GM06990 (cell line): ENCODE measurements at regions not wholly inside any gene's neighbourhood (a gene's known extent, or its start where the extent isn't known, plus 50 kb on each side); places are given as distances from the start of the nearest gene placed in this dataset.
"Not testable (repeated sequence)": the region's sequence is repeated elsewhere in the genome, so short reads cannot be mapped to it uniquely, and the experiment has no call there.

Source experiments
- DNase-seq: peaks from one replicate; pipeline ENCODE4 v3.0.0-alpha.2; 2011; ENCODE audit not compliant: insufficient read length; ENCODE audit errors: extremely low read depth
- H3K27me3 ChIP-seq: replicated peaks from 2 replicates; pipeline ENCODE4 v1.6.0; 2011; ENCODE audit warnings: low read length; ENCODE audit not compliant: control insufficient read depth, insufficient read depth
- H3K36me3 ChIP-seq: 2 replicates; pipeline ENCODE4 v1.5.1; 2011; ENCODE audit warnings: low read length; ENCODE audit not compliant: control insufficient read depth, insufficient read depth
- H3K4me3 ChIP-seq: replicated peaks from 2 replicates; pipeline ENCODE4 v1.5.1; 2011; ENCODE audit warnings: low read depth, mild to moderate bottlenecking, control low read depth, low read length
- TF ChIP-seq, protein P1 (sequence below): IDR thresholded peaks from 2 replicates; pipeline ENCODE4 v1.5.1; 2011; ENCODE audit warnings: low read length, control low read depth, mild to moderate bottlenecking, inconsistent platforms; ENCODE audit not compliant: insufficient read depth, poor library complexity, severe bottlenecking

DNA sequence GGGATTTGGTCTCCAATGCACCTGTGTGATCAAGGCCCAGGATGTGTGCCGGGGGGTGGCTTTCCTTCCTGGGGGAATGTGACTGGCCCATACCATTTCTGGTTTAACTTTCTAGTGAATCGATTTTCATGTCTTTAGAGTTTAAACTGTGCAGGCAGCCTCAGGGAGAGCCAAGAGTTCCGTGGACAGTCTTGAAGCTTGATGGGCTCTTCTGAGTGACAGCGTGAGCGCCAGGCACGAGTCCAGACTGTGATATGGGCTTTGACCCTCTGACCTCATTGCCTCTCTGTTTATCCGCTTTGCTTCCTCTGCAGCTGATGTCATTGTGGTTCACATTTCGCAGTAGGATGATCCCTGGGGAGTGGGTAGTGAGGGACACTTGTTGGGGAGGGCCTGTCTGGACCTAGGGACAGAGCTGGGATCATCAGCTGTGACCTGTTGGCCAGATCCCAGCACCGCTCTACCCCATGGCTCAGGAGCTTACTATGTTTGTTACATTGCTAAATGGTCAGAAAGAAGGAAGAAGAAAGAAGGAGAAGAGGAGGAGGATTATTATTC, 80.6 kb upstream of the CLDN5 start:
- H3K4me3 ChIP-seq, result no peak overlapping the region
- TF ChIP-seq, protein P1, sequence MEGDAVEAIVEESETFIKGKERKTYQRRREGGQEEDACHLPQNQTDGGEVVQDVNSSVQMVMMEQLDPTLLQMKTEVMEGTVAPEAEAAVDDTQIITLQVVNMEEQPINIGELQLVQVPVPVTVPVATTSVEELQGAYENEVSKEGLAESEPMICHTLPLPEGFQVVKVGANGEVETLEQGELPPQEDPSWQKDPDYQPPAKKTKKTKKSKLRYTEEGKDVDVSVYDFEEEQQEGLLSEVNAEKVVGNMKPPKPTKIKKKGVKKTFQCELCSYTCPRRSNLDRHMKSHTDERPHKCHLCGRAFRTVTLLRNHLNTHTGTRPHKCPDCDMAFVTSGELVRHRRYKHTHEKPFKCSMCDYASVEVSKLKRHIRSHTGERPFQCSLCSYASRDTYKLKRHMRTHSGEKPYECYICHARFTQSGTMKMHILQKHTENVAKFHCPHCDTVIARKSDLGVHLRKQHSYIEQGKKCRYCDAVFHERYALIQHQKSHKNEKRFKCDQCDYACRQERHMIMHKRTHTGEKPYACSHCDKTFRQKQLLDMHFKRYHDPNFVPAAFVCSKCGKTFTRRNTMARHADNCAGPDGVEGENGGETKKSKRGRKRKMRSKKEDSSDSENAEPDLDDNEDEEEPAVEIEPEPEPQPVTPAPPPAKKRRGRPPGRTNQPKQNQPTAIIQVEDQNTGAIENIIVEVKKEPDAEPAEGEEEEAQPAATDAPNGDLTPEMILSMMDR, result no peak
- DNase-seq, result no peak
- no peaks in the 10 kb centered on the region for H3K36me3 ChIP-seq
- 0 out of 2 replicates have a peak, but pooled peaks cover 1% of the 10 kb centered on the region for H3K27me3 ChIP-seq

DNA sequence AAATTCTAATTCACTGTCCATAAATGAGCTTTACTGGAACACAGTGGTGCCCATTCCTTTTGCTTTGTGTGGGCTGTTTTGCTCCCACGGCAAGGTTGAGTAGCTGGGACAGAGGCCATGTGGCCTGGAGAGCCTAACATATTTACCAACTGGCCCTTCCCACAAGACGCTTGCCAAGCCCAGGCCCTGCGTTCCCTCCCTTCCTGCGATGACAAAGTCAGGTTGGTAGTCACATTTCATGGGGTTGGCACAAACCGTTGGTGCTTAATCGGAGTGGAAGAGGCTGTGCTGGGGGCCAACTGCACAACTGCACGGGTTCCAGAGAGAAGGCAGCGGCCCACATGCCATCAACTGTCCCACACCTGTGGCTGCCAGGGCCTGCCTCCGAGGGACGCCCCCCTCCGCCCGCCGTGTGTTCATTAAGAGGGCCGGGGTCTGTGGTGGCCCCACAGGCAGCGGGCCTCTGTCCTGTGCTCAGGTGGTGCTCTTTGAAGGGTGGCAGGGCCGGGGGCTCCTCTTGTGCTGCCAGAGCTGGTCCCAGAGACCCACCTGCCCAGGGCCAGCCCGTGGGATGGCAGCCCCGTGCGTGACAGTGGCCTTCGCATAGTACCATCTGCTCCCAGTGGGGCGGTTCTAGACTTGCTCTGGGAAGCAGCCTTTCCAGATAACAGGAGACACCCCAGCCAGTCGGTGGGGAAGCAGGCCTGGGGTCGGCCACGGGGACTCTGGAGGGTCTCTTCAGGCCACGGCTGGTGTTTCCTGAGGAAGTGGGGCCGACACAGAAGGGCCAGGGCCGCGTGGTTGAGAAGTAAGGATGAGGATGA, 81.5 kb upstream of the CLDN5 start:
- Histone ChIP-seq H3K36me3 (no peaks in the 10 kb centered on the region), H3K27me3 (0 out of 2 replicates have a peak, but pooled peaks cover 1% of the 10 kb centered on the region), H3K4me3 (no peak overlapping the region)
- no peak for DNase-seq
- TF ChIP-seq, protein P1, result no peak

DNA sequence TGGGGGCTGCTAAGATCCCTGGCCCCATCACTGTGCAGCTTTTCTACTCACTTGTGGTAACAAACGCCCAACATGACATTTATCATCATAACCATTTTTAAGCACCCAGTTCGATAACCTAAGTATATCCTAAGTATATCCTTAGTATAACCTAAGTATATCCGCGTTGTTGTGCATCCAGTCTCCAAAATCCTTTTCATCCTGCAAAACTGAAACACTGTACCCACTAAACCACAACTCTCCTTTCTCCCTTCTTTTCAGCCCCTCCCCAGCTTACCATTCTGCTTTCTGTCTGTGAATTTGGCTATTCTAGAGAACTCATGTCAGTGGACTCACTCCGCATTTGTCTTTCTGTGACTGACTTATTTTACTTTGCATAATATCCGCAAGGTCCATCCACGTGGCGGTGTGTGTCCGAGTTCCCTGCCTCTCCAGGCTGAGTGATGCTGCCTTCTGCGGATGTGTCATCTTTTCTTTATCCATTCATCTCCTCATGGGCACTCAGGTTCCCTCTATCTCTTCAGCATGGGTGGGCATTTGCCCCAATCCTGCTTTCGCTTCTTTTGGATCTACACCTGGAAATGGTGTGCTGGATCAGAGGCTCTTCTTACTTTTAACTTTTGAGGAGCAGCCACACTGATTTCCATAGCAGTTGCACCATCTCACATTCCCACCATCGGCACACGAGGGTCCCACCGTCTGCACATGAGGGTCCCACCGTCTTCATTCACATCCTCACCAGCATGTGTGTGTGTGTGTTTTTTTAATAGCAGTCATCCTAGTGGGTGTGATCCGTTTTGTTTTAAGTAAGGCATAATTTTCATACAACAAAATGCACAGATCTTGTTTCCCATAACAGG, 82.4 kb upstream of the CLDN5 start:
- Histone ChIP-seq H3K36me3 (no peaks in the 10 kb centered on the region), H3K4me3 (no peak overlapping the region), H3K27me3 (0 out of 2 replicates have a peak, but pooled peaks cover 1% of the 10 kb centered on the region)
- no peak for DNase-seq
- TF ChIP-seq, protein P1, result no peak

DNA sequence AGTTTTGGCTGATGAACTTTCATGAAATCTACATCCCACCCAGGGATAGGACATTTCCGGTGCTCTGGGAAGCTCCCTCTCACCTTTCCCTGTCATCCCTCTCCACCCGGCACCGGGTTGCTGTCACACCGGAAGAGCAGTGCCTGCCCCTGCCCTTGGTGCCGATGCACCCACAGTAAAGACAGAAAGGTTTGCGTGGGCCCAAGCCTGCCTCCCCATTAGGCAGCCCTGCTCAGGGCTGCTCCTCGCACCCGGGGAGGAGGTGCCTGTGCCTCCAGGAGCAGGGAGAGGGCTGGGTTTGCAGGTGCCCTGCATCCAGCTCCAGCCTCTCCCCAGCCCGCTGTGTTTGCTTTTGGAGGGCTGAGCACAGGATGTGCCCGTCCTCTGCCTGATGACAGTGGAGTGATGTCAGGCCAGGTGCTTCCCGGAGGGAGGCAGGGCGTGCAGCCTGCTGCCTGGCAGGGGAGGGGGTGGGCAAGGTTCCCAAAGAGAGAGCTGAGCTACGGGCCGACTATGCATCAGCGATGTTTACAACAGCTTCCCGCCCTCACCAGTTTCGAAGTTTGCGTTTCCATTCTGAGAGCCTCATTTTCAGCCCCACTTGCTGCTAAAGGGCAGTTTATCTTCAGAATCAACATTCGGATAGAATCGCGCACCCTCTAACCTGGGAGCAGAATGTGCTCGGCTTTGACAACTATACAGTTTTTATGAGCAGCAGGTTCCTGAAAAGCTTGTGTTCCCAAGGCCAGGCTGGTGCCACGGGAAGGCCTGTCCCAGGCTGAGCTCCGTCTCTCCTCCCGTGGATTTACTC, 83.2 kb upstream of the CLDN5 start:
- Histone ChIP-seq H3K27me3 (0 out of 2 replicates have a peak, but pooled peaks cover 1% of the 10 kb centered on the region), H3K36me3 (no peaks in the 10 kb centered on the region), H3K4me3 (no peak overlapping the region)
- TF ChIP-seq, protein P1, result no peak
- DNase-seq, result no peak

DNA sequence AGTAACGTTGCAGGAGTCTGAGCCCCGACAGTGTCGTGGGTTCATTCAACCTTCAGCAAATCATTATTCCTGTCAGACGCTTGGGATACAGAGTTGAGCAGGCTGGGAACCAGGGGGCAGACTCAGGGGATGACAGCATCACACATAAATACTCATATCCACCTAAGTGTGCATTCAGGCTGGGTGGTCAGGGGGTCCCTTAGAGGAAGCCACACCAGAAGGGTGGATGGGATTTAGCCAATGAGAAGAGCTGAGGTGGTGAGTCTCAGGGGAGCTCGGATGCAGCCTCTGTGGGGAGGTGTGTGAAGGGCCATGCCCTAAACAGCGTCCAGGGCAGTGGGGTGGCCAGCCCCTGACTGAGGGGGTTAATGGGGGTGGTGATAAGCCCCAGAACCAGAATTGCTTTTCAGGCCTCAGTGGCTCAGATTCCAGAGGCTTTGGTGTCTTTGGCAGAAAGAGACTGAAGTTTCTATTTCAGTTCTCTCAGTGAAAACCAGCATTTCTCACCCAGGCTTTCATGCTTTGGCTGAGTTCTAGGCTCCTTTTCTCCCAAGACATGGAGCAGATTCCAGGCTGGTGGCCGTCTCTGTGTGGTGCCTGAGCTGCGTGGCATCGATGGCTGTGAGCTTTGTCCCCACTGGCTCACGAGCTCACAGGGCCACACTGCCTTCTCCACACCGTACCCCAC, 83.9 kb upstream of the CLDN5 start:
- Histone ChIP-seq H3K36me3 (no peaks in the 10 kb centered on the region), H3K27me3 (0 out of 2 replicates have a peak, but pooled peaks cover 1% of the 10 kb centered on the region), H3K4me3 (no peak overlapping the region)
- TF ChIP-seq, protein P1, result no peak
- DNase-seq, result no peak

DNA sequence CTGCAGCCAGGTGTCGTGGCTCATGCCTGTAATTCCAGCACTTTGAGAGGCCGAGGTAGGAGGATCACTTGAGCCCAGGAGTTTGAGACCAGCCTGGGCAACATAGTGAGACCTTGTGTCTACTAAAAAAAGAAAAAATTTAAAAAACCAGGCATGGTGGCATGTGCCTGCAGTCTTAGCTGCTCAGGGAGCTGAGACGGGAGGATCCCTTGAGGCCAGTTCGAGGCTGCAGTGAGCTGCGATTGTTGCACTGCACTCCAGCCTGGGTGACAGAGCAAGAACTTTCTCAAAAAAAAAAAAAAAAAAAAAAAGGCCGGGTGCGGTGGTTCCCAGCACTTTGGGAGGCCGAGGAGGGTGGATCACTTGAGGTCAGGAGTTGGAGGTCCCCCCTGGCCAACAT, 85.5 kb upstream of the CLDN5 start:
- H3K4me3 ChIP-seq, H3K36me3 ChIP-seq, DNase-seq, H3K27me3 ChIP-seq: not testable (repeated sequence)
